ENCODE measurements at regions not wholly inside any gene's neighbourhood (a gene's known extent, or its start where the extent isn't known, plus 50 kb on each side); places are given as distances from the start of the nearest gene placed in this dataset.

- peaks cover 3% of the 10 kb centered on the region; the same call in 1 of the 2 replicates for H3K9me2 ChIP-seq (ENCODE audit: insufficient read depth)
- Mint-ChIP-seq H3K4me1 (peaks cover 41% of the 10 kb centered on the region), H3K4me3 (no peak overlapping the region), H3K27ac (no peak overlapping the region), H3K9me3 (no peaks in the 10 kb centered on the region), H3K36me3 (ENCODE audit: low read depth) (no peaks in the 10 kb centered on the region), H3K27me3 (ENCODE audit: insufficient read depth, low read depth, poor library complexity) (no peaks in the 10 kb centered on the region)
- H3K4me3 ChIP-seq: no peak overlapping the region
- H3K4me2 ChIP-seq: peak overlapping the region; percentile 55
- no peaks in the 10 kb centered on the region for H3F3A ChIP-seq (replicated peaks; ENCODE audit: low read depth)
- peak overlapping the region; percentile 45 for H3K27ac ChIP-seq (ENCODE audit: low read depth)
- peaks cover 44% of the 10 kb centered on the region for H3K4me1 ChIP-seq (ENCODE audit: insufficient read depth)
- H2AFZ ChIP-seq: peak overlapping the region; percentile 72
- no peak for DNase-seq (ENCODE audit: low spot score)
- H3K36me3 ChIP-seq (ENCODE audit: insufficient read depth): no peaks in the 10 kb centered on the region
- peak; percentile 80 for ATAC-seq
- no peaks in the 10 kb centered on the region for H3K27me3 ChIP-seq (ENCODE audit: insufficient read depth)
- H4K20me1 ChIP-seq (replicated peaks; ENCODE audit: insufficient read depth): no peaks in the 10 kb centered on the region
- TF ChIP-seq STAT1 (IDR thresholded peaks at IDR 0.05; ENCODE audit: unreplicated experiment) (no peak), ZNF331 (CRISPR knock-in tag; IDR thresholded peaks at IDR 0.05; ENCODE audit: low read depth) (no peak), ETS1 (IDR thresholded peaks at IDR 0.05) (no peak), JUNB (IDR thresholded peaks at IDR 0.05; ENCODE audit: unreplicated experiment) (no peak), POLR2AphosphoS5 (IDR thresholded peaks at IDR 0.05; ENCODE audit: low read depth) (no peak), CREB1 (CRISPR knock-in tag; IDR thresholded peaks at IDR 0.05; ENCODE audit: low read depth) (no peak), ZNF462 (CRISPR knock-in tag; IDR thresholded peaks at IDR 0.05) (no peak), ZNF114 (CRISPR knock-in tag; IDR thresholded peaks at IDR 0.05) (no peak)
- H3K79me2 ChIP-seq (replicated peaks; ENCODE audit: insufficient read depth): no peaks in the 10 kb centered on the region
These were observed 93.1 kb upstream of the HIF1A start for GRCh38 chr14:61602003-61602732.
